NCI-H748 (cell line): ENCODE measurements at regions not wholly inside any gene's neighbourhood (a gene's known extent, or its start where the extent isn't known, plus 50 kb on each side); places are given as distances from the start of the nearest gene placed in this dataset.

Experiments
- DNase-seq: peaks from one replicate; lab custom pipeline; 2025; ENCODE audit not compliant: unreplicated experiment; lab: John Stamatoyannopoulos, UW

DNA sequence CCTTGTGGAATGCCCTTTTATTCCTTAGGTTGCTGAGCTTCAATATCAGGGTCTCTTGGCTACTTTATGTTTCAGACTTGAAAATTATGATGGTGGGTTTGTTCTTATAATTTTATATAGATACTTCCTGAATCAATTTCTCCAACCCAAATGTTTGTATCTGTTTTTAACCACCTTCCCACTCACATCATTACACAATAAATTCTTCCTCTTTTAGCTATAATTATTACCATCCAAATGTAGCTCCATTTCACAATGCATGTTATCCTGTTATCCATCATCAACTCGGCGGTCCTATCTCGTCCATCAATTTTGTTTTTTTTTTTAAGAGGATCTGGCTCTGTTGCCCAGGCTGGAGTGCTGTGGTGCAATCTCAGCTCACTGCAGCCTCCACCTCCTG lies 357.6 kb upstream of the ZP4 start:
- no peak for DNase-seq

DNA sequence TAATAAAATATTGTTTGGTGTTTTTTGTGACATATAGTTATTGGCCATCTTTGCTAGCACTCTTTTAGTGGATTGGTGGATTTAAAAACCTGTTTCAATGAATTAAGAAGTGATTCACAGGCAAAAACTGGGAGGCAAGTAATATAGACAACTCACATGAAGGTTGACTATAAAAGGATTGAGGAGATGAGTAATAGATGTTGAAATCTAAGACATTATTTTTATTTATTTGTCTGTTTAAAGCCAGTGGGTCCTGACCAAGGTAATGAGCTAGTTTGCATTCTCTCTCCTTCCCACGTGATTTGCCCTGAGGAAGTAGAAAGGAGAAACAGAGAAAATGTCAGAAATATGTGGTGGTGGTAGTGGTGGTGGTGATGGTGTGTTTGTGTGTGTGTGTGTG lies 351.5 kb upstream of the ZP4 start:
- no peak for DNase-seq

DNA sequence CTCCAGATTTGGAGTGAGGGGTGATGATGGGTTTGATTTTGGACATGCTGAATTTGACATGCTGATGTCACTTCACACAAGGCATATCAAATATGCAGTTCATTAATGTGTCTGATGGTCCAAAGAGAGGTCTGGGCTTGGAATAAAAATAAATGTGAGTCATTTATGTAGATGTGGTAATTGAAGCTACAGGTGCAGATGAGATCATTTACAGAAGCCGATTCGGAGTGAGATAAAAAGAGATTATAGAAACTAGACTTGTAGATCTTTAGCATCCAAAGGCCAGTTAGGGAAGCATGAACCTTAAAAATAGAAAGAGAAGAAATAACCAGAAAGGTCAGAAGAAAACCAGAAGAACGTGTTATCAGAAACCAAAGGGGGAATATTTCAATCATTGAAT lies 350.9 kb upstream of the ZP4 start:
- no peak for DNase-seq

DNA sequence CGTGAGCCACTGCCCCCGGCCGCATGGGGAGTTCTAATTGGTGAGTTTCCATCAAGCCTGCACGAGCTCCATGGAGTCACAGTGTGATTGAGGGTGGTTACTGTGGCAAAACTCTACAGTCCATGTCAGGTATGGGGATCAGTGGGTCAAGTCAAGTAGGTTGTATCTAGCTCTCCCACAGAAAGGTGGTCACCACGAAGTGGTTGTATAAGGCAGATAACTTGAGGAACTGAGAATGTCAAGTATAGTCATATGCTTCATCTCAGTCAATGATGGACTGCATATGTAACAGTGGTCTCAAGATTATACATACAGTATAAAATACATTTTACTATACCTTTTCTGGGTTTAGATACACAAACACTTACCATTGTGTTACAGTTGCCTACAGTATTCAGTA lies 348.6 kb upstream of the ZP4 start:
- DNase-seq = no peak

DNA sequence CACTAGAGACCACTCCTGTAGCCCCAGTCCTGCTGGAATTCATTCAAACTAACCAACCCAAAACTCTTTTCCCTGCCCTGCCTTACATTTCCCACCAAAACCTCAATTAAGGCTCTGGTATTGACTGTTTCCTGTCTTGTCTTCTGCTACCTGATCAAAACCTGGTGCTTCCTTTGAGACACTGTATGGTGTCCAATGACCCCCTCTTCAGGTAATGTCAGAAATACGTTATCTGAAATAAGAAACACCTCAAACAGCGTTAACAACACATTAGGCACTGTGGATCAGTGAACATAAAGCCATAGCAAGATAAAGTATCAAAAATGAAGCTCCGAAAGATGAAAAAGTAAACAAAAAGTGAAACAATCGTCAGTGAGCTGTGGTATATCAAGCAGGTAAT lies 343.2 kb upstream of the ZP4 start:
- no peak for DNase-seq

DNA sequence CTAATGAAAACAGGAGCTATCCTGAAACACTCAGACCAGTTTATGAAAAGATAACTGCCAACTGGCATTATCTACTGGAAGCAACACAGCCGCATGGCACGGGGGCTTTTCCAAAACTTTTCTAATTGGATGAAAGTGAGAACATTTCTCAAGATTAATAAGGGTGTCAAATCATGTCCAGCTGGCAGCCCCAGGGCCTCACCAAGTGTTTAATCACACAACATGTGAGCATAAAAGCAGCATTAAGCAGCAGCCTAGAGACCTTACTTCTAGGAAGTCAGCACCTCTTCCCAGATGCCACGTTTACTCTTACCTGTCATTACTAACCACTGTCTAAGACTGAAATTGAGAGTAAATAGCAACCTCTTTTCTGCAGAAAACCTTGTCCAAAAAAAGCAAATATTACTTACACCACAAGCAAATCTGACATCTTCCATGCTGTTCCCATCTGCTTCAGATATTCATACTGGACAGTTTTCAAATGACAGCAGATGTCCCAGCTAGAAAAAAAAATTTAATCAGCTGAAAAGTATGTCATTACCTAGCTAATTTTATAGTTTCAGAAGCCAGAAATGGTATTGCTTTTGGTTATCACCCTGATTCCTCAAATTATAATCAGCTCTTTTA lies 341.5 kb upstream of the ZP4 start:
- no peak for DNase-seq

DNA sequence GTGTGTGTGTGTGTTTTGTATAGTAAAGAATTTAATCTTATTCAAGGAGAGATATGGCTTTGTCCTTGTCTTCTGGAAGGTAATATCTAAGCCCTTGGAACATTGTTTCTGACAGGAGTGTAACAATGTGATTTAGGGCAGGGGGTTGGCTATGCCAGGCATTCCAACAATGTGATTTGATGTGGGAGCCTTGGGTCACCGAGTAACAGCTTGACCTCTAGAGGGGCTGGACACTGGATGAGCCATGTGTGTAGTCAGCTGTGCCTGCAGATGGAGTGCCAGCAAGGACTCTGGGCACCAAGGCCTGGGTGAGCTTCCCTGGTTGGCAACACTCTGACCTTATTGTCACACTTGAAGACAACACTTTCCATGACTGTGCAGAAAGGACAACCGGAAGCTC lies 336.1 kb upstream of the ZP4 start:
- DNase-seq = no peak

DNA sequence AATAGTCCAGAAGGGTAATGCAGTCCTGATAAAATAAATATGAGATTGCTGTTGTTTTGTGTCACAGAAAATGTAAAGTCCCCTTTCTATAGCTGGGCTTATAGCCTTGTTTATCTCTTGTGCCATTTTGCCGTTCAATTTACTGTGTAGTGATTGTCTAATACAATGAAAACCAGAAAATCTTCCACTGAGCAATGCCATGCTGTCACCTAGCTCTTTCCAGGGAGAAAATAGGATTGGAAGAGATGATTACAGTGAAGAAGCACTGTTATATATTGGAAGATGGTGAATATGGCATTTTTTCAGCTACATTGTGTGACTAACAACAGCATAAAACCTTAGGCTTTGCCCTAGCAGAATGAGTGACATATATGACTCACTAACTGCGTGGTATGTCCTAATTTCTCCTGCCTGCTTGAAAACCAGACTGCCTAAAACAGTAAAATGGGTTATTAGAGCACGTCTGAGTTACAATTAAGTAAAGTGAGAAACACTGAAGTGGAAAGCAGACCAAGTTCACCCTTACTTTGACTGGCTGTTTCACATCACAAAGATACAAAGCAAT lies 332.4 kb upstream of the ZP4 start:
- no peak for DNase-seq

DNA sequence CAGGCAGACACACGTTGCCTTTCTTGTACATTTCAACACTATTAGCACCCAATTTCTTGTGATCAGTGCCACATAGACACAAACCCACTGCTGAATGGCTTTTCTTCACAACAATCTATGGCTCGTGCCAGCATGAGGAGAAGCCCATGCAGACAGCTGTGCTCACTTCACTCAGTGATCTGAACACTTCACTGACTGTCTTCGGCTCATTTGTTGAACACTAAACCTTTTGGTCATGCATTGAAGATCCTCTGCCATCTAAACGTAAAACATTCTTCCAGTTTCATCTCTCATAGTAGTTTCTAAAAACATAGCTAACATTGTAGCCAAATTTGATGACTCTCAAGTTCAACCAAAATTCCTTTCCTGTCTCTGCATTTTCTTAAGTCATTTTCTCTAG lies 331.0 kb upstream of the ZP4 start:
- no peak for DNase-seq

DNA sequence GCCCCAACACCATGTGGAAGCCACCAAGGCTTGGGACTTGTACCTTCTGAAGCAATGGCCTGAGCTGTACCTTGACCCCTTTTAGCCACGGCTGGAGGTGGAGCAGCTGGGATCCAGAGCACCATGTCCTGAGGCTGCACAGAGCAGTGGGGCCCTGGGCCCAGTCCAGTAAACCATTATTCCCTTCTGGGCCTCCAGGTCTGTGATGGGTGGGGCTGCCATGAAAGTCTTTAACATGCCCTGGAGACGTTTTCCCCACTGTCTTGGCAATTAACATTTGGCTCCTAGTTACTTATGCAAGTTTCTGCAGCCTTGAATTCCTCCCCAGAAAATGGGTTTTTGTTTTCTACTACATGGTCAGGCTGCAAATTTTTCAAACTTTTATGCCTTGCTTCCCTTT lies 323.7 kb upstream of the ZP4 start:
- DNase-seq = no peak

DNA sequence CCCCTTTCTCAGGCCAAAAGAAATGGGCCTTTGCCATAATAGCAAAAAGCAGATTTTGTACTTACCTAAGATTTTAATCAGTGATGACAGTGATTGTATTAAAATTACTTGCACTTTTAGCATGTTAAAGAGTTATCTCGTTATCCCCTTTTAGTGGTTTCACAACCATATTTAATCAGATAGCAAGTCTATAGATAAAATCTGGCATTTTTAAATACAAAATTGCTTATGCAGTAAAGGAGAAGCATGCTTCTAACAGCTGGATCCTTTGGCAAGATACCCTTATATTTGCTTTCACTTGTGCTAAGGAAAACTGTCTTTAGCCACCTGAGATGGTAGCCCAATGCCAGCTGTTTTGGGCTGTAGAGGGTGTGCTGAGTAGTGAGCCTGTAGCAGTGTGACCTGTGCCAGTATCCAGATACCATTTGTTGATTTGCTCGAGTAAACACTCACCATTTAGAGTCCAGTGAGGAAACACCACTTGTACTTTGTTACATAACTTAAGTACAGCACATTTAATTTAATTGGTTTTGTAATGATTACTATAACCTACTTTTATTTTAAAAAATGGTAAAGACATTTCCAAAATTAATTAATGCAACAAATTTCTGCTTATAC lies 314.4 kb upstream of the ZP4 start:
- DNase-seq = no peak

DNA sequence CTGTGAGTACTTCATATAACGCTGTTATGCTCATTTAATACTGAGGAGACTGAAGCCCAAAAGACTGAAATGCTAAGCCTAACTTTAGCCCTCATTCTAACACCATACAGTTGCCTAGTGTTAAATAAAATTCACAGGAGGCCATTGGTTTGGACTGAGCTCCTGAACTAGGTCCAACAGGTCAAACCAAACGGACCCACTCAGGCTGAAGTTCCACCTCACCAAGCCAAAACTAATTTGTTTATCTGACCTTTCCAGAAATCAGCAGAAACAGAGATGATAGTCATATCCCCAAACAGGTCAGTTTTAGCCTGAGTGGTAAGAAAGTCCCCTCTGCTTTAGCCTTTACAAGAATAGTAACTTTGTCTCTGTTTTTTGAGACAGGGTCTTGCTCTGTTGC lies 311.3 kb upstream of the ZP4 start:
- DNase-seq = no peak

DNA sequence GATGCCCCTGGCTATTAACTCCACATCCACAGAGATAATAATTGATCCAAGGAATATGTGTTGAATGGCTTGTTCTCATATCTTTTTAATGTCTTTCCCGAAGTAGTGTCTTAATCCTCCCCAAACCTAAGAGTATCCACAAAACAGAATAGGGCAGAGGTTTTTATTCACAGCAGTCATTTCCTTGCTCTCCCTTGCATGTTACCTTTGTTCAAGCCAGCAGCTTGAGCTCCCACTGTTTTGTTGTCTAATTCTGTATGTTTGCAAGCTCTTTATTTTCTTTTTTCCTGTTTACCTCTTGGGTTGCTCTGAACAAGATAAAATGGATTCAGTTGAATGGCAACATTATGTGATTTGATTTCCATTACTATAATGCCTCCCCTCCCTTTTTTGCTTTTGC lies 308.6 kb upstream of the ZP4 start:
- no peak for DNase-seq

DNA sequence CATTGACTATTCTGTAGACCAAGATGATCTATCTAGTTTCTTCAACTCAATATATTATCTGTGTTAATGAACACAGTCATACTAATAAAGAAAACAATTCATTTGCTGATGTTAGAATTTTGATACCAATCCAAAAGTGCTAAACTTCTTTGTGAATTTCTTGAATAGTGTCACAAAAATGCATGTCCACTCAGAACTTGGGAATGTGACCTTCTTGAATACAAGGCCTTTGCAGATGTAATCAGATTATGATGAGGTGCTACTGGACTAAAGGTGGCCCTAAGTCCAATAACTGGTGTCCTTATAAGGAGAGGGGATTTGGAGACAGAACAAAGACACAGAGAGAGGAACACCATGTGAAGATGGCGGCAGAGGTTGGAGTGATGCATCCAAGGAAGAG lies 305.8 kb upstream of the ZP4 start:
- no peak for DNase-seq

DNA sequence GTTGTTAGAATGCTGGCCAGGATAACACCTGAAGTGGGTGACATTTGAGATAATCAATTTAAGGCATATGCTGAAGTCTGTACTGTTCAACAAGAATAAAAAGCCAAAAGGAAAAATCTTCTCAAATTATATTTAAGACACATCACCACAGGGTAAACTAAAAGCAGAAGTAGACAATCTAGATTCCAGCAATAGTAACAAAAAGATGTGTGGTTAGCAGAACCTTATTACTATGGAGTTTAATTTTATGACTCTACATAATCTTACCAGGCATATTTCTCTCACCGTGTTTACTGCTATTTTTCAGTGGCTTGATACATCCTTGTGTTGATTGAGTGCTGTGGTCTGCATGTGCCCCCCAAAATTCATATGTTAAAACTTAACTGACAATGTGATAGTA lies 300.4 kb upstream of the ZP4 start:
- DNase-seq = no peak

DNA sequence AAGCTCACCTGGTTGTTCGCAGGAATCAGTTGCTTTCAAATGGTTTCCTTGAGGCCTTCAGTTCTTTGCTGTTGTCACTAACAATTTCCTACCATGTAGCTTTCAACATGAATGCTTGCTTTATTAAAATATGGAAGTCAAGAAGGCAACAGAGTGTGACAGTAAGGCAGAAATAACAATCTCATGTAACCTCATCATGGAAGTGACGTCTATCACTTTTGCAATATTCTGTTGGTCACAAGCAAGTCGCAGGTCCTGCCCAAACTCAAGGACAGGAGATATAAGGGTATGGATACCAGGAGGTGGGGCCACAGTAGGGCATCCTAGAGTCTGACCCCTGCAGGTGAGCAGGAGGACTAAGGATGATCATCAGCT lies 296.8 kb upstream of the ZP4 start:
- no peak for DNase-seq

DNA sequence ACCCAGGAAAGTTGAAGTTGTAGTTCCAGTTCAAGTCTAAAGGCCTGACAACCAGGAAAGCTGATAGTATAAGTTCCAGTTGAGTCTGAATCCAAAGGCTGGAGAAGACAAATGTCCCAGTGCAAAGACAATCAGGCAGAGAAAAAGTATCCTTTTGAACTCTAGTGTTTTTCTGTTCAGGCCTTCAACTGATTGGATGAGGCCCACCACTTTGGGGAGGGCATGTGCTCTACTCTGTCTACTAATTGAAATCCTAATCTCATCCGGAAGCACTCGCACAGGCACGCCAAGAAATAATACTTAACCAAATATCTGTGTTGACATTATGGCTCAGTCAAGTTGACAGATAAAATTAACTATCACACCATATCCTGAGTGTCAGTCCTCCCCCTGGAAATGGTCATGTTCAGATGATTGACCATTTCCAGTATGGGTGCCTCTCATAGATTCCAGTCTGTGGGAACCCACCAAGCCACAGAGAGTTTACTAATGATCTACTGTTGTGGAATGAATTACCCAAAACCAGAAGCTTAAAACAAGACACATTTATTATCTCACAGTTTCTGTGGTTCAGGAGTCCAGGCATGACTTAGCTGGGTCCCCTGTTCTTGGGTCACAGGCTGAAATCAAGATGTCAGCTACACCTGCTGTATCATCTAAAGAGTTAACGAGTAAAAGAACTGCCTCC lies 296.3 kb upstream of the ZP4 start:
- no peak for DNase-seq

DNA sequence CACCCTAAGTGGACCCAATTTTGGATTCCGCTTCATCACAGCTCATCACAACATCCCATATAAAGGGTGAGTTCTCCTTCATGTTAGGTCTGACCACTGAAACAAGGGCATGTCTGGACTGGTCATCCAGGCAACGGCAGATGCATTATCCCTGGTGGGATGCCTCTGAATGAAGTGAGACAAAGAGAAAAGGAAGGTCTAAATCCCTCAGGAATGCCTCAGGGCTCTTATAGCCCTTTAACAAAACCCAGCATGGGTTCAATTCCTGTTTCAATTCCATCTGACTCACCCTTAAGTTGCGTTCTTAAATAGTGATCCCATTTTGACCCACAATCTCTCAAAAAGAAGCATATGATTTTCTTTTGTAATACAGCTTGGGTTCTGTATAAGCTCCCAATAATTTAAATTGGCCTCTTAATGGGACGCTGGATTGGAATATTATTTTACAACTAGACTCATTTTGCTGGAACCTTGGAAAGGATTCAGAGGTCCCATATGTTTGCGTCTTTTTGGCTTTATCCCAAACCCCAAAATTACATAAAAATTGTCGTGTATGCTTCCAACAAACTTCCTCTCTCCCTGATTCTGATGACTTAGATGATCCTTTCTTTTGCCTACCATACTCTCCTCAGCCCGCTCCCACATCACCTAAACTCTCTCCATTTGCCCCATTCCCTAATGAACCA lies 287.4 kb upstream of the ZP4 start:
- DNase-seq = no peak

DNA sequence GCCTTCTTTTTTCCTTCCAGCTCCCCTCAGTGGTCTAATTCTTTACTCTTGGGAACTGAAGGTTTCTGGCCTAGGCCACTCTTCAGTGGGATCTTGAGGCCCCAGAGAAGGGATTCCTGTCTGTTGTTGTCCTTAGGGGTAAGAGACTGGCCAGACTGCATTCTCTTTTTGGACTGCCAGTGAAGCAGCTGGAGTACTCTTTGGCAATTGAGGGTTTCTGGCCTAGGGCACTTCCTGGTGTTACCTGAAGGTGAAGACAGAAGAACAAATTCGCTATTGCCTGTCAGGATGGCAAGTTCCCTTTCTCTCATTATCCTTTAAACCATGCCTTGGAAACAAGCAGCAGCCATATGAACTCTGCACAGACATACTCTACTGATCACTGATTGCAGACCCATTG lies 286.6 kb upstream of the ZP4 start:
- no peak for DNase-seq

DNA sequence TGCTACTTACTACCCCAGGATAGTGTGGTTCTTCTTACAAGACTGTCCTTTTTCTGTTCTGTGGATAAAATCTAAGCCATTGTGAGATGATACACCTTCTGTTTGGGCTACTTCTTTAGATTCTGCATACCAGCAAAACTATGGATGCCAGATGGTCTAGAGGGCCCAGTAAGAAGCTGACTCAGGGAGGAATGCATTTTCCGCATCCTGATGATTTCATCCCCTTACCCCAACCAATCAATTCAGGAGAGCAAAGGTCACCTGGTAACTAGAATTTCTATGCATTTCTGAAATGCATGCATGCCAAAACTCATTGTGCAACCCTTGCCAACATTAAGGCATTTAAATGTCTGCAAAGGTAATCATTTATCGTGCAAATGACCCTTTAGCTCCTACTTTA lies 285.7 kb upstream of the ZP4 start:
- DNase-seq = no peak

DNA sequence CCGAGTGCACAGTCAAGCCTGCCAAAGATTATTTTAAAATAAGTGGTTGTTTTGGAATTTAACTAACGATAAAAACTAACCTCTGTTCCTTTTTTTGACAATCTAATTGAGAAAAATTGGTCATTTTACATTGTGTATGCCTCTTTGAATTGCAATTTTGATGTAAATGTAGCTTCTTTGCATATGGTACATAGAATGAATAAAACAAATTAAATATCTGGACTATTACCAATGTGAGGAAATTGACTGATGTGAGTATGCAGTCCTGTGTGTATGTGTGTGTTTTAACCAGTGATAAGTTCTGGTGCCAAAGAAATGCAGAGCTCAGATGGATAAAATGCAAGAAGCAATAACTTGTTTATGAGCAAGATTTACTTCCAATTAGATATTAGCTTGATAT lies 281.3 kb upstream of the ZP4 start:
- DNase-seq = no peak

DNA sequence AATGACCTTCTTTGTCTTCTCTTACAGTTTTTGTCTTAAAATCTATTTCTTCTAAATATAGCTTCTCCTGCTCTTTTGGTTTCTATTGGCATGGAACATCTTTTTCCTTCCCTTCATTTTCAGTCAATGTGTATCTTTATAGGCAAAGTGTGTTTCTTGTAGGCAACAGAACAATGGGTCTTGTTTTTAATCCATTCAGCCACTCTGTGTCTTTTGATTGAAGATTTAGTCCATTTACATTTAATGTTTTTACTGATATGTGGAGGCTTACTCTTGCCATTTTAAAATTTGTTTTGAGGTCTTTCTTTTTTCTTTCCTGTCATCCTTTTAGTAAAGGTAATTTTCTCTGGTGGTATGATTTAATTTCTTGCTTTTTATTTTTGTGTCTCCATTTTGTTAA lies 271.2 kb upstream of the ZP4 start:
- no peak for DNase-seq
